Activated T-cell treated with anti-CD3 and anti-CD28 coated beads, Interleukin-2, amount 50 U/mL, for 1 hour (primary cell): ENCODE measurements at regions not wholly inside any gene's neighbourhood (a gene's known extent, or its start where the extent isn't known, plus 50 kb on each side); places are given as distances from the start of the nearest gene placed in this dataset.

Source experiments
- DNase-seq: peaks from one replicate; pipeline ENCODE4 v3.0.0-alpha.2; 2020

DNA sequence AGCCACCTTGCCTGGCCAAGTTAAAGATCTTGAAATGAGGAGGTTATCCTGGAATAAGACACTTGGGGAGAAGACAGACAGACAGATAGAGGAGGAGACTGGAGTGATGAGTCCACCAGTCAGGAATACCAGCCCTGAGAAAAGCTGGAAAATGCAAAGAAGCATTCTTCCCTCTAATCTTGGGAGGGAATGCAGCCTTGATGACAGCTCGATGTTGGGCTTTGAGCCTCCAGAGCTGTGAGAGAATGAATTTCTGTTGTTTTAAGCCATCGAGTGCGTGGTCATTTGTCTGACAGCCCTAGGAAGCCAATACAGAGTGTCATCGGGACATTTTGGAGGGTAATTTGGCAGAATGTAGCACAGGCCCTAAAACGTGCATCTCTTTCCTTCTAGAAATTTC is 199.1 kb upstream of the IER5L start:
- no peak for DNase-seq

DNA sequence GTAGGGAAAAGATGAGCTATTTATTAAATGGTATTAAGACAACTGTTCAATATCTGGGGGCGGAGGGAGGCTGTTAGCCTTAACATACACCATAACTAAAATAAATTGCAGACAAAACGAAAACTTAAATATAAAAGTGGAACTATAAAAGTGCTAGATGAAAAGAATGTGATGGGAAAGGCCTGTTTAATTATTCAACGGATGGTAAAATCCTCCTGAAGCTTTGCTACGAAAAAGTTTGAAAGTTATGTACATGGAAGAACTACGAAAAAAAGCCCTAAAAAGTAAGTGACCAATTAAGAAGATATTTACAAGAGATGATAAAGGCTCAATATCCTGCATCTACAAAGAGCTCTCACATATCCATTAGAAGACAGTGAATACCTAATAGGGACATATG is 197.8 kb upstream of the IER5L start:
- no peak for DNase-seq

DNA sequence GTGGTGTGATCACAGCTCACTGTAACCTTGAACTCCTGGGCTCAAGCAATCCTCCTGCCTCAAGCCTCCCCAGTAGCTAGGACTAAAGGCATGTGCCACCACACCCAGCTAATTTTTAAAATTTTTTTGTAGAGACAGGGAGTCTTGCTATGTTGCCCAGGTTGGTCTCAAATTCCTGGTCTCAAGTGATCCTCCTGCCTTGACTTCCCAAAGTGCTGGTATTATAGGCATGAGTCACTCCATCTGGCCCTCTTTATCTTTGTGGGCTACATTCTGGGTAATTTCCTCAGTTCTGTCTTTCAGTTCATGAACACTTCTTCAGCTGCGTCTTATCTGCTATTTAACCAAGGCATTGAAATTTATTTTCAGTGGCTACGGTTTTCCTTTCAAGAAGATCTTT is 196.6 kb upstream of the IER5L start:
- DNase-seq: no peak

DNA sequence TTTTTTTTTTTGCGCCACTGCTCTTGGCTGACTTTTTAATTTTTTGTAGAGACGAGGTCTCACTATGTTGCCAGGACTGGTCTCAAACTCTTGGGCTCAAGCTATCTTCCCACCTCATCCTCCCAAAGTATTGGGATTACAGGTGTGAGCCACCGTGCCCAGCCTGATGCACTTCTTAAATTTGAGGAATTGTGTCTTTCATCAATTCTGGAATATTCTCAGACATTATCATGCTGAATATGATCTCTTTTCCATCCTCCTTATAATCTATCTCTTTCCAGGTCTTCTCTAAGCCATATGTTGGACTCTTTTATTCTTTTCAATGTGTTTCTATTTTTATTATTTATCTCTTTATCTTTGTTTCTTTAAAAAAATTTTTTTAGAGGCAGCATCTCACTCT is 196.2 kb upstream of the IER5L start:
- no peak for DNase-seq

DNA sequence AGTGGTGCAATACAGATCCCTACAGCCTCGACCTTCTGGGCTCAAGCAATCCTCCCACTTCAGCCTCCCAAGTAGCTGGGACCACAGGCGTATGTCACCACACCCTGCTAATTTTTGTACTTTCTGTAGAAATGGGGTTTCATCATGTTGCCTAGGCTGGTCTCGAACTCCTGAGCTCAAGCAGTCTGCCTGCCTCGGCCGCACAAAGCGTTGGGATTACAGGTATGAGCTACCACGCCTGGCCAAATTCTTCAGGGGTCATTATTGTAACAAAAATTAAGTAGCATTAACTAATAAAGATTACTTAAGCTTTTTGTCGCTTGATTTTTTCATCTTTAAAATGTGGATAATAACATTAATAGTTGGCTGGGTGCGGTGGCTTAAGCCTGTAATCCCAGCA is 195.3 kb upstream of the IER5L start:
- no peak for DNase-seq

DNA sequence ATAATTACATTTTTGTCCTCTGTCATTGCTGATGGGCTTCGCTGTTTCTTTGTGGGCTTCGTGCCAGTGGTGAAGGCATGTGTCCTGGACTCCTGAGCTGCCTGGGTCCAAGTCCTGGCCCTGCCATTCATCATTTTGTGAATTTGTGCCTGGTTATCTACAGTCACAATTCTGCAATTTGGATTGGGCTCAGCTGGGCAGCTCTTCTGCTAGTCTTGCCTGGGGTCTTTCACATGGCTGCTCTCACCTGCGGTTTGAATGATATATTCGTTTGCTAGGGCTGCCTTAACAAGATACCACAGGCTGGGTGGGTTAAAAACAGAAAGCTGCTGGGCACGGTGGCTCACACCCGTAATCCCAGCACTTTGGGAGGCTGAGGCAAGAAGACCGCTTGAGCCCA is 192.7 kb upstream of the IER5L start:
- DNase-seq: no peak

DNA sequence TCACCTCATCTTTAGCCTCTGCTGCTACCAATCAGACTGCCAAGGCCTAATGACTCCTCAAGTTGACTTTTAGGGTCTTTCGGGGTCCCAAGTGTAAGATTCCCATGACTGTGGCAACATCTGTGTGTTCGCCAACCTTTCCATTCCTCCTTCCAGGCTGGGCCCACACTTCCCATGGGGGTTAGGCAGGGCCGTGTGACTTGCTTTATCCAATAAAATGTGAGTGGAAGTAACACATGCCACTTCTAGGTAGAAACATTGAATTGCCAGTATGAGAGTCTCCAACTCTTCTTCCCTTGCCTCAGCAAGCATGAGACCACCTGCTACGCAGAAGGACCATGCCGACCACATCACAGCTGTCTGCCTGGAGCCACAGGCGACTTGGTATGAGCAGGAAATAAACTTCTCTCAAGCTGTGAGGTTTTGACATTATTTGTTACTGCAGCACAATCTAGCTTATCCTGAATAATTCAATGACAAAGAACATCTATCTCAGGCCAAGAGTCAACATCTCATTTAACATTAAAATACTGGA is 190.4 kb upstream of the IER5L start:
- DNase-seq: no peak

DNA sequence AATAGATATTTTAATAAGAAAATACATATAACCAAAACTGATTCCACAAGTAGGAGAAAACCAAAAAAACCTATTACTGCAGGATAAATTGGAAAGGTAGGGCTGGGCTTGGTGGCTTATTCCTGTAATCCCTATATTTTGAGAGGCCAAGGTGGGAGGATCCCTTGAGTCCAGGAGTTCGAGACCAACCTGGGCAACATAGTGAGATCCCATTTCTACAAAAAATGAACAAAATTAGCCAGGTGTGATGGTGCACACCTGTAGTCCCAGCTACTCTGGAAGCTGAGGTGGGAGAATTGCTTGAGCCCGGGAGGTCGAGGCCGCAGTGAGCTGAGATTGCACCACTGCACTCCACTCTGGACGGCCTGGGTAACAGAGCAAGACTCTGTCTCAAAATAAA is 189.2 kb upstream of the IER5L start:
- no peak for DNase-seq

DNA sequence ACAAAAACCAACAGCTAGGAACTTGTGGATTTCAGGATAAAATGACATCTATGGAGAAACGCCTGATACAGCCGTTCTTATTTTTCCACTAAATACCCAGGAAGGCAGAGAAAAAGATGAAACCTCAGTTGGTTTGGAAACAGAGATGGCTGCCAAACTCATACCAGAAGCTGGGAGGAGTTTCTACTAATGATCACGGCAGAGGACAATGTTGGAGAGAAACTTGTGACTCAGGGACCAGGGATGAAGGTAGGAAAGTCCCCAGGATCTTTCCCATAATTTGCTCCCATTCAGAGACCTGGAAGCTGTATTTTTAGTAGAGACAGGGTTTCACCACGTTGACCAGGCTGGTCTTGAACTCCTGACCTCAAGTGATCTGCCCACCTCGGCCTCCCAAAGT is 187.1 kb upstream of the IER5L start:
- DNase-seq: no peak

DNA sequence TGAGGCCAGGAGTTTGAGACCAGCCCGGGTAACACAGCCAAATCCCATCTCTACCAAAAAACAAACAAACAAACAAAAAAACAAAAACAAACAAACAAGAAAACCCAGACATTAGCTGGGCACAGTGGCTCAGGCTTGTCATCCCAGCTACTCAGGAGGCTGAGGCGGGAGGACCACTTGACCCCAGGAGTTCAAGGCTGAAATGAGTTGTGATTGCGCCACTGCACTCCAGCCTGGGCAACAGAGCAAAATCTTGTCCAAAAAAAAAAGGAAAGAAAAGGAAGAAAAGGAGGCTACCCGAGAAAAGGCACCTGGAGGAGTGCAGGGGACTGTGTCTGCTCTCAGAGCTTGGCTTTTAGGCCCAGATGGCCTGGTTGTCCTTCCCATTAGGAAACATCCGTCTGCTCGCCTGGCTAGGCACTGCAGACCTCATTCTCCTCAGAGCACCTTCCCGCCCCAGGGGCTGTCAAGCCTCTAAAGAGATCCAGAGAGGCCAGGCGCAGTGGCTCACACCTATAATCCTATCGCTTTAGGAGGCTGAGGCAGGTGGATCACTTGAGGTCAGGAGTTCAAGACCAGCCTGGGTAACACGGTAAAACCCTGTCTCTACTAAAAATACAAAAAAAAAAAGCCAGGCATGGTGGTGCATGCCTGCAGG is 185.3 kb upstream of the IER5L start:
- no peak for DNase-seq

DNA sequence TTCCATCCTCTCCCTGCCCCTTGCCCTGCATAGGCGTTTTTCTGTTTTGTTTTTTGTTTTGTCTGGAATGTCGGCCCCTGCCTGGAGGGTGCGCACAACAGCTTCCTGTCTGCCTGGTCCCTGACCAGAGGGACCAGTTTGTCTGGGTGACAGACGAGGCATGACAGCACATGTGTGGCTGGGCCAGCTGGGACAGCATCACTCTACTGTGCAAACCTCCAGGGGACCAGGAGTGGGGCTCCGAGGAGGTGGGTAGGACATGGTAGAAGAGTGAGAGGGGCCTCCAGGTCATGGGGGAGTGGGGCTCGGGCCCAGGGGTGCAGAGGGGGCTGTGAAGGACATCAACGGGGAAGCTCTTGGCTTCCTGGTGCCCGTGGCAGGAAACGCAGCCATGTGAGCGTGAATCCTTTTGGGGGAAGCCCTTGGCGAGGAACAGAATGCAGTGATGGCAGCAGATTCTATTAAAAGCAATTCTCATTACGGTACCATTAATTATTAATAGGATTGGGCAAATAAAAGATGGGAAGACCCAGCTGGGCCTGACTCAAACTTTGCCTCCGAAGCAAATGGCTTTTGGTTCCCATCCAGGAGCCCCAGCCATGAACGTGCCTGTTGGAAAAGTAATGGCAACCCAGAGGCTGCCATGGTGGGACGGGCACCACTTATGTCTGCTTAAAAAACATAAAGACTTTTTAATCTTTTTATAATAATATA is 184.4 kb upstream of the IER5L start:
- DNase-seq: no peak

DNA sequence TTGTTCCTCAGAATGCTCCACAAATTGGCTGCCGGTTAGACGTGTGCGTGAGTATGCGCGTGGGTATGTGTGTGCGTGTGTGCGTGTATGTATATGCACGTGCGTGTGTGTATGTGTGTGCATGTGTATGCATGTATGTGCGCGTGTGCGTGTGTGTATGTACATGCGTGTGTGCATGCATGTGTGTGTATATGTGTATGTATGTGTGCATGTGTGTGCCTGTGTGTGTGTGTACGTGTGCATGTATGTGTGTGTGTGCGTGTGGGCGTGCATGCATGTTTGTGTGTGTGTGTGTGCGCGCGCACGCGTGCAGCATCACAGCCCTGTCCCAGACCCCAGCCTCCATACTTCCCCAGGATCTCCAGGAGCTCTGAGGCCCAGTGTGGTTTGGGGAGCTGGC is 183.1 kb upstream of the IER5L start:
- DNase-seq: no peak

DNA sequence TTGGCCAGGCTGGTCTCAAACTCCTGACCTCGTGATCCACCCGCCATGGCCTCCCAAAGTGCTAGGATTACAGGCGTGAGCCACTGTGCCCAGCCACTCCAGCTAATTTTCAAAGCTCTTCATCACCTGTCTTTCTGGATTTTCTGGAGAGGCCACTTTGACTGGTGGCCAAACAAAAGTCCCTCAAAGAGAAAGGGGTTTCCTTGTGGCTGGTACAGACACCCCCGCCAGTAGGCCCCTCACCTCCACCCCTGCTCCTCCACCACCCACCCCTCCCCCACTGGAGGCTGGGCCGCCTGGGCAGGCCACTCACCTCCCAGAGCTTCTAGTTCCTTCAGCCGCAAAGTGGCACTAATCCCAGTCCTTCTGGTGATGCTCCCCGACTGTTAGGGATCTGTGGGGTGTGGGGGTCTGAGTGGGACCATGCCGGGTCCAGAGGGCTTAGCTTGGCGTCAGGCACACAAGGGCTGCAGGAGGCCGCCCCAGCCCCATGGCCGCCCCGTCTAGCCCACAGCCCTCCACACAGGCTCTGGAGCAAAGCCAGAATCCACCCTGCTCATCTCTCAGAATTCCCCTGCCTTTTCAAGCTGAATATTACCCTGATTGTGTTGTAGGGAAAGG is 182.0 kb upstream of the IER5L start:
- DNase-seq: no peak

DNA sequence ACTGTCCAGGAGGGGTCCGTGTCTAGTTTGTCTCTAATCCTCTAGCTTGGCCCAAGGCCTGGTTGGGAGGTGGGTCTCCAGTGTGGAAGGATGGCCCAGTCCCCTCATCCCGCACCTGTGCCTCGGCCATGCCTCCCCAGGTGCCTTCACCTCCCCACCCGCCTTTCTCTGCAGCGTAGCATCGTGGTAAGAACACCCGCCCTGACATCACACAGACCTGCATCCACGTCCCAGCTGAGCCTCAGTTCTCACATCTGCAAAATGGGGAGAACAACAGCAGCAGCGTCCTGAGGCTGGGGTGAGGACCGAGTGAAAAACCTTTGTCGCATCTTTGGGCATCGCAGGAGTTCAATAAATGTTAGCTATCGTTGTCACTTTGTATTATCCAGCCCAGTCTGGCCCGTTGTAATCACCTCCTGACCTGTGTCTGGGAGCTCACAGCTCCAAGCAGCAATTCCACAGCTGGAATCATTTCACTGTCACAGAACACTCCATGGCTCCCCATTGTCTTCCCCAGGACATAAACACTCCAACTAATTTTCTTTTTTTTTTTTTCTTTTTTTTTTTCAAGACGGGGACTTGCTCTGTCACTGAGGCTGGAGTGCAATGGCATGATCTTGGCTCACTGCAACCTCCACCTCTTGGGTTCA is 181.2 kb upstream of the IER5L start:
- DNase-seq: no peak

DNA sequence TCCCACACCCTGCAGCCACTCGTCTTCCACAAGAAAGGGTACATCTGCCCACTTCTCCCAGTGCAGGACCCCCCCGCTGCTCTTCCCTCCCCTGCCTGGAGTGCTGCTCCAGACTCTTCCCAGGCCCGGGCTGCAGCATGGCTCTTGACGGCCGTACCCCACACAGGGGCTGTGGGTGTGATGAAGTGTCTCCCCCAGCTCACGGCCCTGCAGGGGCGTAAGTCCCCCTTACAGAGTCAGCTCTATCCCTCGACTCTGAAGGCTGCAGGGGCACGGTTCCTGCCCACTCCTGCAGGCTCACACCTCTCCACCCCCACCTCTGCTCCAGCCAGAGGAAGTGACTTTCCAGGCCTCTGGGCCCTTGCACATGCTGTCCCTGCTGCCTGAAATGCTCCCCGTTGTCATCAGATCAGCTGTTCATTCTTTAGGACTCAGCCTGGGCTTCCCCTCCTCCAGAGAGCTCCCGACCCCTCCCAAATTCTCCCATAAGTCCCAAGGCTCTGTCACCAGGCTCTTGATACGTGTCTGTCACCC is 180.6 kb upstream of the IER5L start:
- no peak for DNase-seq

DNA sequence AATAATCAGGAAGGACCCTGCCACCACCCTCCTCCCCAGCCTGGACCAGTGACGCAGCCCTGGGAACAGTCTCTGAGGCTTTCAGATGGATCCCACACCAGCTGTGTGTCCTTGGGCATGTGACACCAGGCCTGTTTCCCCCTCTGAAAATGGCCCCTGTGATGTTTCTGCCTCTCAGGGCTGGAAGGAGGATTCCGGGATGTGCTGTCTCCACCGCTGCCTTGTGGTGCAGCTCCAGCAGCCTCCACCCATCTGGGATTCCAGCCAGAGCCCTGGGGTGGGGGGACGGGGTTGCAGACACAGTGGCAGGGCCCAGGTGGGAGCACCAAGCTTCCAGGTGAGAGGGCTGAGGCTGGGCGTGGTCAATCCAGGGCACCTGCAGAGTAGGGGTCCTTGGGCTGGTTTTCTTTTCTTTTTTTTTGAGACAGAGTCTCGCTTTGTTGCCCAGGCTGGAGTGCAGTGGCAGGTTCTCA is 179.7 kb upstream of the IER5L start:
- DNase-seq: no peak

DNA sequence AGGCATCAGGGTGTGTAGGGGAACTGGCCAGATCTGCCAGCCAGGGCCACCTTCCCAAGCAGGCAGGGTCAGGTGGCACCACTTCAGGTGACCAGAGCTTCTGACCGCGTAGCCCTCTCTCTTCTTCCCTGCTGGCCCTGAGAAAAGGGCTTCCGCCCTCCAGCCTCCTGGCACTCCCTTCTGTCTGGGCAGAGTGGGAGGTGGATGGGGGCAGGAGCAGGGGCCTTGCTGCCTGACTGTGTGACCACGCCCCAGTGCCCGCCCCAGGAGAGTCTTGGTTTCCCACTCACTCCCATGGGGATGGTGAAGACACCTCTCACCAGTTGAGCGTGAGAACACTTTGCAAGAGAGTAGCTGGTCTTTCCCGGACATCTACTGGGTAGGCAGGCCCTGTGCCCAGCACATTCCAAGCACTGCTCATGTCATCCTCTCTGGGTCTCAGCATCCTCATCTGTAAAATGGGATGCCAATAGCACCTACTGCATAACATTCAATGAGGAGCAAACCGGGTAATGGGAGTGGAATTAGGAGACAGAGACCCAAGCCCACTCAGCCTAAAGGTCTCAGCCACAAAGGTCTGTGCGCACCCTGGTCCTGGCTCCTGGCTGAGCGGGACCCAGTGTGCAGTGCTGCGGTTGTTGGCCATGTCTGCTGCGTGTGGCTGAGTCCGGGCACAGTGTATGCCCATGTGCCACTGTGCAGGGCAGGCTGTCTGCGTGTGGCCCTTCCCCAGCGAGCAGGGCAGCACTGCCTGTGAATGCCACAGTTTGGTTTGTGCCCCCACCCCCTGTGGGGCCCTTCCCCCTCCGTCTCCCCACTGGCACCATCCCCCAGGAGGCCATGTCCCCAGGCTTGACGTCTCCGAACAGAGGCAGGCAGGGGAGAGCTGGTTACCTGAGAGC is 179.1 kb upstream of the IER5L start:
- DNase-seq: no peak

DNA sequence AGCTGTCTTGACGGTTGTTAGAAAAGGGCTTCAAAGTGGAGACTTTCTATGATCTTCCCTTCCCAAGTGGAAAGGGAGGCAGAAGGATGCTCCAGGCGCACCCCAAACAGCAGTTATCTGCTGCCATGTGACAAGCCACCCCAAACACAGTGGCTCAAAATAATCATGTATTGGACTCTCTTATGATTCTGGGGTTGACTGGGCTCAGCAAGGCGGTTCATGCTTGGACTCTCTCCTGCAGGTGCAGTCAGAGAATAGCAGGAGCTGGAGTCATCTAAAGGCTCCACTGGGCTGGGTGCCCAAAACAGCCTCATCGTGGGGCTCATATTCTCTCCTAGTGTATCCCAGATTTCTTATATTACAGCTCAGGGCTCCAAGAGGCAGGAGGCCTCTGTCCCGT is 177.6 kb upstream of the IER5L start:
- DNase-seq: no peak

DNA sequence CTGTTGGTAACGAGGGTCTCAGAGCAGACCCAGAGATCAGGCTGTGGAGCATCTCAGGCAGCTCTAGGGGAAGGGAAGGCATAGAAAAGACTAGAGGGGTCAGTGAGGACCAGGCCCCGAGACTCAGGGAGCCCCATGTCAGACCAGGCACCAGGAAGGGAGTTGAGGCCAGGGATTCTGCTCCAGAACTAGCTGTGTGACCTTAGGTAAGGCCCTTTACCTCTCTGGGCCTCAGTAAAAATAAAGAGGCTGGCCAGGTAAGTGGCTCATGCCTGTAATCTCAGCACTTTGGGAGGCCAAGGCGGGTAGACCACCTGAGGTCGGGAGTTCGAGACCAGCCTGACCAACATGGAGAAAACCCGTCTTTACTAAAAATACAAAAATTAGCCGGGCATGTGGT is 176.4 kb upstream of the IER5L start:
- DNase-seq: no peak

DNA sequence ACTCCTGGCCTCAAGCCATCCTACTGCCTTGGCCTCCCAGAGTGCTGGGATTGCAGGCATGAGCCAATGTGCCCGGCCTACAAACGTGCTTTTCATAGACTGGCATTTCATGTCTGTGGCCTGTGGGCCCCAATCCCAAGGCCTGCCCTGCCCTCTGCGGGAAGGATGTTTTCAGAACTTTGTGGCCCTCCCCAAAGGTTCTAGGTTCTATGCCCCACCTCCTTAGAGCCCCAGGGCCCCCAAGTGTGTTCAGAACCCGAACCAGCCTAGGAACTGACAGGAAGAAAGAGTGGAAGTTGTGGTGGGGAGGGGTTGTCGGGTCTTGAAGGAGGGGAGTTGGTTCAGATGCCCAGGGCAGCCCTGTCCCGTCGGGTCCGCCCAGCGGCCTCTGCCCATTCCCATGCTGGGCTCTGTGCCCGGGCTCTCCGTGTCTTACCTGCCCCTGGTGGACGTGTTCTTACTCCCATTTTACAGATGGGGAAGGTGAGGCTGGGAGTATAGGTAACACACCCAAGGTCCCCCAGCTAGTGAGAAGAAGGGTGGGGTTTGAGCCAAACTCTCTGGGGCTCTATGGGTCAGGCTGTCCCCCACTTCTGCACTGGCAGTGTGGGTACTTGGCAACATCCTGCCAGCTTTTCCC is 175.8 kb upstream of the IER5L start:
- DNase-seq: no peak

DNA sequence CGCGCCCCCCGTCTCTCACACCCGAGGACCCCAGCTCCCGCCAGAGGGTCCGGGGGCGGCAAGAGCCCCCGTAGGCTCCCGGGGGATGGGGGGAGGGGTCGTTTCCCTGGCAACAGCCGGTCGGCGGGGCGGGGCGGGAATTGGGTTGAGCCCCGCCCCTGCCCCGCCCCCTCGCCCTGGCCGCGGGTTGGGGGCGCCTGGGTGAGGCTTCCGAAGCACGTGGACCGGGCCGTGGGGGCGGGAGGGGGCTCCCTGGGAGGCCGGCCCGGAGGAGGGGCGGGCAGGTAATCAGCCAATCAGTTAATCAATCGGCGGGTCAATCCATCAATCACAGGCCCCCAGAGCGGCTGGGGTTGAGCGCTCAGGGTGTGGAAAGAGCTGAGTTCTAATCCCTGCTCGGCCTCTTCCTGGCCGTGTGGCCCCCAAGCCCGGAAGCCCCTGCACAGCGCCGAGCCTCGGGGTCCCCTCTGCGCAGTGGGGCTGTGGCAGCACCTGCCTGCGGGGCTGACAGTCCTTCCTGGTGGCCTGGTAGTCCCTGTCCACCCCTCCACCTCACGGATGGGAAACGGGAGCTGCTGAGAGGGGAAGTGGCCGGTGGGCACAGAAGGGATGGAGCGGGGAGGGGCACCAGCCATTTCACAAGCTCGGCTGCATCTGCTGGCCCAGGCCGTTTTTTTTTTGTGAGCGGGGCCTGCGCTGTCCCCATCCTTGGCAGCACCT is 174.2 kb upstream of the IER5L start:
- DNase-seq: no peak
